H1 (cell line): ENCODE measurements at regions not wholly inside any gene's neighbourhood (a gene's known extent, or its start where the extent isn't known, plus 50 kb on each side); places are given as distances from the start of the nearest gene placed in this dataset.

Source experiments
- EP300 ChIP-seq, 2 experiments: IDR thresholded peaks; 1 replicate in 1 of 2; 2 replicates in 1 of 2; pipeline ENCODE4 v1.6.1; 2011 to 2012; ENCODE audit warnings: low read depth in 2 of 2, low read length in 2 of 2, mild to moderate bottlenecking in 2 of 2, borderline replicate concordance in 1 of 2, inconsistent platforms in 1 of 2, moderate library complexity in 1 of 2
- POLR2A ChIP-seq, 2 experiments: IDR thresholded peaks; 1 replicate in 1 of 2; 2 replicates in 1 of 2; pipeline ENCODE4 v1.6.1; 2011; ENCODE audit warnings: low read depth in 2 of 2, low read length in 2 of 2, mild to moderate bottlenecking in 2 of 2; ENCODE audit errors: control extremely low read depth in 1 of 2
- TF ChIP-seq, protein P1 (sequence below): fragments of 300-600 bp; sonication (generic); IDR thresholded peaks from 2 replicates; pipeline ENCODE4 v1.7.1; 2012; ENCODE audit warnings: low read length, moderate library complexity, mild to moderate bottlenecking, inconsistent platforms; ENCODE audit not compliant: insufficient replicate concordance
- TF ChIP-seq, protein P2 (sequence below): IDR thresholded peaks from 2 replicates; pipeline ENCODE4 v1.6.1; 2012; ENCODE audit warnings: low read length, inconsistent platforms

DNA sequence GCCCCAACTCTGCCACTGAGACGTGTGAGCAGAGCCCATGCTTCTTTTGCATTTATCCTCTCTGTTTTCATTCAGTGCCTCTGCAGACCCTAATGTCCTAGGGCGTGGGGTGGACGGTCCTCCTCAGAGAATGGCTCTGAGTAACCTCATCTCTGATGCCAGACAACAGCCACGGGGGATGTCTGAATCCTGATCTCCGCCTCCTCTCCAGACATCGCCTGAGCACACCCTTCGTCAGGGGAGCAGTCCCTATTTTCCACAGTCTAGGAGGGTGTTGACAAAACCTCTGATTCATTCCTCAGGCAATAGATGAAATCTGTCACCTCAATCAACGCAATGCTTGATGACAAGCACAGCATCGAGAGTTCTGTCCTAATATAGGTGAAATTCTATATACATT, 109.2 kb upstream of the DYRK2 start (continued):
- TF ChIP-seq, protein P1, sequence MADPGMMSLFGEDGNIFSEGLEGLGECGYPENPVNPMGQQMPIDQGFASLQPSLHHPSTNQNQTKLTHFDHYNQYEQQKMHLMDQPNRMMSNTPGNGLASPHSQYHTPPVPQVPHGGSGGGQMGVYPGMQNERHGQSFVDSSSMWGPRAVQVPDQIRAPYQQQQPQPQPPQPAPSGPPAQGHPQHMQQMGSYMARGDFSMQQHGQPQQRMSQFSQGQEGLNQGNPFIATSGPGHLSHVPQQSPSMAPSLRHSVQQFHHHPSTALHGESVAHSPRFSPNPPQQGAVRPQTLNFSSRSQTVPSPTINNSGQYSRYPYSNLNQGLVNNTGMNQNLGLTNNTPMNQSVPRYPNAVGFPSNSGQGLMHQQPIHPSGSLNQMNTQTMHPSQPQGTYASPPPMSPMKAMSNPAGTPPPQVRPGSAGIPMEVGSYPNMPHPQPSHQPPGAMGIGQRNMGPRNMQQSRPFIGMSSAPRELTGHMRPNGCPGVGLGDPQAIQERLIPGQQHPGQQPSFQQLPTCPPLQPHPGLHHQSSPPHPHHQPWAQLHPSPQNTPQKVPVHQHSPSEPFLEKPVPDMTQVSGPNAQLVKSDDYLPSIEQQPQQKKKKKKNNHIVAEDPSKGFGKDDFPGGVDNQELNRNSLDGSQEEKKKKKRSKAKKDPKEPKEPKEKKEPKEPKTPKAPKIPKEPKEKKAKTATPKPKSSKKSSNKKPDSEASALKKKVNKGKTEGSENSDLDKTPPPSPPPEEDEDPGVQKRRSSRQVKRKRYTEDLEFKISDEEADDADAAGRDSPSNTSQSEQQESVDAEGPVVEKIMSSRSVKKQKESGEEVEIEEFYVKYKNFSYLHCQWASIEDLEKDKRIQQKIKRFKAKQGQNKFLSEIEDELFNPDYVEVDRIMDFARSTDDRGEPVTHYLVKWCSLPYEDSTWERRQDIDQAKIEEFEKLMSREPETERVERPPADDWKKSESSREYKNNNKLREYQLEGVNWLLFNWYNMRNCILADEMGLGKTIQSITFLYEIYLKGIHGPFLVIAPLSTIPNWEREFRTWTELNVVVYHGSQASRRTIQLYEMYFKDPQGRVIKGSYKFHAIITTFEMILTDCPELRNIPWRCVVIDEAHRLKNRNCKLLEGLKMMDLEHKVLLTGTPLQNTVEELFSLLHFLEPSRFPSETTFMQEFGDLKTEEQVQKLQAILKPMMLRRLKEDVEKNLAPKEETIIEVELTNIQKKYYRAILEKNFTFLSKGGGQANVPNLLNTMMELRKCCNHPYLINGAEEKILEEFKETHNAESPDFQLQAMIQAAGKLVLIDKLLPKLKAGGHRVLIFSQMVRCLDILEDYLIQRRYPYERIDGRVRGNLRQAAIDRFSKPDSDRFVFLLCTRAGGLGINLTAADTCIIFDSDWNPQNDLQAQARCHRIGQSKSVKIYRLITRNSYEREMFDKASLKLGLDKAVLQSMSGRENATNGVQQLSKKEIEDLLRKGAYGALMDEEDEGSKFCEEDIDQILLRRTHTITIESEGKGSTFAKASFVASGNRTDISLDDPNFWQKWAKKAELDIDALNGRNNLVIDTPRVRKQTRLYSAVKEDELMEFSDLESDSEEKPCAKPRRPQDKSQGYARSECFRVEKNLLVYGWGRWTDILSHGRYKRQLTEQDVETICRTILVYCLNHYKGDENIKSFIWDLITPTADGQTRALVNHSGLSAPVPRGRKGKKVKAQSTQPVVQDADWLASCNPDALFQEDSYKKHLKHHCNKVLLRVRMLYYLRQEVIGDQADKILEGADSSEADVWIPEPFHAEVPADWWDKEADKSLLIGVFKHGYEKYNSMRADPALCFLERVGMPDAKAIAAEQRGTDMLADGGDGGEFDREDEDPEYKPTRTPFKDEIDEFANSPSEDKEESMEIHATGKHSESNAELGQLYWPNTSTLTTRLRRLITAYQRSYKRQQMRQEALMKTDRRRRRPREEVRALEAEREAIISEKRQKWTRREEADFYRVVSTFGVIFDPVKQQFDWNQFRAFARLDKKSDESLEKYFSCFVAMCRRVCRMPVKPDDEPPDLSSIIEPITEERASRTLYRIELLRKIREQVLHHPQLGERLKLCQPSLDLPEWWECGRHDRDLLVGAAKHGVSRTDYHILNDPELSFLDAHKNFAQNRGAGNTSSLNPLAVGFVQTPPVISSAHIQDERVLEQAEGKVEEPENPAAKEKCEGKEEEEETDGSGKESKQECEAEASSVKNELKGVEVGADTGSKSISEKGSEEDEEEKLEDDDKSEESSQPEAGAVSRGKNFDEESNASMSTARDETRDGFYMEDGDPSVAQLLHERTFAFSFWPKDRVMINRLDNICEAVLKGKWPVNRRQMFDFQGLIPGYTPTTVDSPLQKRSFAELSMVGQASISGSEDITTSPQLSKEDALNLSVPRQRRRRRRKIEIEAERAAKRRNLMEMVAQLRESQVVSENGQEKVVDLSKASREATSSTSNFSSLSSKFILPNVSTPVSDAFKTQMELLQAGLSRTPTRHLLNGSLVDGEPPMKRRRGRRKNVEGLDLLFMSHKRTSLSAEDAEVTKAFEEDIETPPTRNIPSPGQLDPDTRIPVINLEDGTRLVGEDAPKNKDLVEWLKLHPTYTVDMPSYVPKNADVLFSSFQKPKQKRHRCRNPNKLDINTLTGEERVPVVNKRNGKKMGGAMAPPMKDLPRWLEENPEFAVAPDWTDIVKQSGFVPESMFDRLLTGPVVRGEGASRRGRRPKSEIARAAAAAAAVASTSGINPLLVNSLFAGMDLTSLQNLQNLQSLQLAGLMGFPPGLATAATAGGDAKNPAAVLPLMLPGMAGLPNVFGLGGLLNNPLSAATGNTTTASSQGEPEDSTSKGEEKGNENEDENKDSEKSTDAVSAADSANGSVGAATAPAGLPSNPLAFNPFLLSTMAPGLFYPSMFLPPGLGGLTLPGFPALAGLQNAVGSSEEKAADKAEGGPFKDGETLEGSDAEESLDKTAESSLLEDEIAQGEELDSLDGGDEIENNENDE = no peak
- TF ChIP-seq POLR2A (IDR thresholded peaks at IDR 0.05; ENCODE audit: control extremely low read depth in 1 of 2, low read depth in 2 of 2, low read length in 2 of 2) (no peak), EP300 (IDR thresholded peaks at IDR 0.05; ENCODE audit: borderline replicate concordance in 1 of 2, low read depth in 2 of 2, low read length in 2 of 2) (no peak)
- TF ChIP-seq, protein P2, sequence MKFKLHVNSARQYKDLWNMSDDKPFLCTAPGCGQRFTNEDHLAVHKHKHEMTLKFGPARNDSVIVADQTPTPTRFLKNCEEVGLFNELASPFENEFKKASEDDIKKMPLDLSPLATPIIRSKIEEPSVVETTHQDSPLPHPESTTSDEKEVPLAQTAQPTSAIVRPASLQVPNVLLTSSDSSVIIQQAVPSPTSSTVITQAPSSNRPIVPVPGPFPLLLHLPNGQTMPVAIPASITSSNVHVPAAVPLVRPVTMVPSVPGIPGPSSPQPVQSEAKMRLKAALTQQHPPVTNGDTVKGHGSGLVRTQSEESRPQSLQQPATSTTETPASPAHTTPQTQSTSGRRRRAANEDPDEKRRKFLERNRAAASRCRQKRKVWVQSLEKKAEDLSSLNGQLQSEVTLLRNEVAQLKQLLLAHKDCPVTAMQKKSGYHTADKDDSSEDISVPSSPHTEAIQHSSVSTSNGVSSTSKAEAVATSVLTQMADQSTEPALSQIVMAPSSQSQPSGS = no peak
- TF ChIP-seq, all 59 proteins: peak for 0
